ENCODE measurements at regions not wholly inside any gene's neighbourhood (a gene's known extent, or its start where the extent isn't known, plus 50 kb on each side); places are given as distances from the start of the nearest gene placed in this dataset.
"Not testable (repeated sequence)": the region's sequence is repeated elsewhere in the genome, so short reads cannot be mapped to it uniquely, and the experiment has no call there.

DNA sequence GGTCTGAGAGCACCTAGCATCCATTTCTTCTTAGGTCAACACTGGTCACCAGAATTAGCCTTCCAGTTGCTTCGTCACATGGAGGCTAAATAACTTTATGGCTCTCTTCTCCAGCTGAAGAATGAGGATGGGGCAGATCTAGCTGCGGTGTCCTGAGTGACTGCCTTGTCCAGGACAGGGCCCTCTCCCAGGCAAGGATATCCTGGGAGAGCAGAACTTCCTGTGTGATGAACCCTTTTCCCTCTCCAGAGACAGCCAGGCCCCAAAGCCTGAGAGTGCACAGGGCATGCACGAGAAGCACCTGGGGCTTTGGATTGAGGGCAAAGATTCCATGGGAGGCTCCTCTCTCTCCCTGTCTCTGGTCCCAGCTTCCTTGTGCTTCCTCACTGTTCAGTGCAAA is 108.2 kb upstream of the MAMLD1 start:
- DNase-seq = no peak

DNA sequence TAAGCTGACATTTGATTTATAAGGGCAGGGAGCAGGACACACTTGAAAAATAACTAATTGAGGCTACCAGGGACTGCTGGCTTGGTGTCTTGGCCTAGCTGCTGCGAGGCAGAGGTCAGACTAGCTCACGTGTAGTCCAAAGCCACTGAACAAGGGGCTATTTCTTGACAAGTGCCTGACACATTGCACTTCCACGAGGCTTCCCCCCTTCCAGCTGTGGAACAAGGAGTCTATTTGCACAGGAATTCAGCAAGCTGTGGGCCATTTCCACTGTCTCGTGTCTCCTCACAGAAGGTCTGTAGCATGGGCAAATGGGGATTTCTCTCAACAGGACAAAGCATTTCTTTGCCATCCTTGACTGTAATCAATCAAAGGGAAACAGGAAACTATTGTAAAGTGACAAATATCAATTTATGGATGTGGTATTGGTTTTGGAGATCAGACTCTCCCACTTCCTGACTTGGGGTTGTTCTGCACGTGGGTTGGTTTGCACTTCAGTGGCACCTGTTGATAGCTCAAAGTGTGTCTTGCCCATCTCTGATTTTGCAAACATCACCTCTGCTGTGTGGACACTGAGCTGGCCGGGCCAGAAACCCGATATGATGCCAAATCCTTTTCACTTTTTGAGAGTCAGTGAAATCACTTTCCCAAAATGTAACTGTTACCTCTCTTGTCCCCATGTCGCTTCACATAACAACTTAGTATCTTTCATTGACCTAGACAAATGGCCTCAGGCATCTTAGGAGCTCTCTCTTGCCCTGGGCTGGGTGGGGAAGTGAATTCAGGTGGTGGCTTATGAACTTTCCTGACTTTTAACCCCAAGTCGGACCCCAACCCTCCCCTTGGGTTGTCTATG is 107.4 kb upstream of the MAMLD1 start:
- no peak for DNase-seq

DNA sequence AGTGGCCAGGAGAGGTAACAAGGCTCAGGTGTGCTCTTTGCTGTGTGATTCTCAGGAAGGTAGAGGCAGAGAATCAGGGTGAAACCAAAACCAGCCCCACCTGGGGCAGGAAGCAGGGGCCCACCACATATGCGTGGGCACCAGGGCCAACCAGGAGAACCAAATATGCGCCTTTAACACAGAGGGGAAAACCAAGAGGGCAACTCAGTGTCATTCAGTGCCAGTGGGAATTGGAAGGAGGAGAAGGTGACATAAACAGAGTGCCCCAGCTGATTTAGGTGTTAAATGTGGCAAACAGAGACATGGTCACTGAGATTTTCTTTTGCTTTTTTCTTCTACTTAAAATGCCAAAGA is 106.8 kb upstream of the MAMLD1 start:
- DNase-seq = no peak

DNA sequence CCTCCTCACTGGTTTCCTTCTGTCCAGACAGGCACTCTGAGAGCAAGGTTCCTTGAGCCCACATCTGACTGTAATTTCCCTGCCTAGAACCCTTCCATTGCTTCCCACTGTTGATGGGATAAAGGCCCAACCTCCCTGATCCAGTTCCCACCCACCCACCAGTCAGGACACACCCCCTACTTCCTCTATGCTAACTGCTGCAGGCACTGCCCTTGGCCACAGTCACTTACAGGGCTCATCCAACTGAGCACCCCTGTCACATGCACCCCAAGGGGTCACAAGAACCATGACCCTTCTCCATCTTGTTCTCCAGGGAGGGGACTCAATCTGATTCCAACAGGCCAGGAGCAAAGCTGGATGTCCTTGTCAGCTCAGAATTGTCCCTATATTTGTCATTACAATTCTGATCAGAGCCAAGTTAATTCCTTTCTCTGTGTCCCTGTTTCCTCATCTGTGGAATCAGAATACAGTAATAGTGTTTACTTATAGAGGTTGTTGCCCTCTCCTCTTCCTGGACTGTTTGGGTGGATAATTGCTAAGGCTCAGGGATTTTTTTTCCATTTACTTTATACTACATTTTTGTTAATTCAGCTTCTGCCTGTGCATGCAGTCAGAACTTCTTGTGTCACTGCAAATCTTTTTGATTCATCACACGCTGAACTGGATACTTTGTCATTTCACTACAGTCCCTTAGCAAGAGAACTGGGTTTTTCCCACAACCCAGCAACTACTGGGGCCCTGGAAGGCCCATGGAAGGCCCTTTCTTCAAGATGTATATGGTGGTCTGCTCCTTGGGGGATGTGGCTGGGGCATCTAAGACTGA is 105.6 kb upstream of the MAMLD1 start:
- DNase-seq = no peak

DNA sequence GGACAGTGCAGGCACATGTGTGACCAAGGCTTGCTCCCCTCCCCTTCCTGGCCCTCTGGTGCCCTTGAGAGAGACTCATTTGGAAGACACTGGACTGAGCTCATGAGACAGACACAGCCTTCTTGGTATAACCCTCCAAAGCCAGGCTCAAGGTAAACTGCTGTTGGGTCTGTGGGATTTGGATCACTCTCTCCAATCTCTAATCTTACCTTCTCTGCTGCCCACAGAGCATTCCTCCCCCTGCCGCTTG is 105.0 kb upstream of the MAMLD1 start:
- DNase-seq = no peak

DNA sequence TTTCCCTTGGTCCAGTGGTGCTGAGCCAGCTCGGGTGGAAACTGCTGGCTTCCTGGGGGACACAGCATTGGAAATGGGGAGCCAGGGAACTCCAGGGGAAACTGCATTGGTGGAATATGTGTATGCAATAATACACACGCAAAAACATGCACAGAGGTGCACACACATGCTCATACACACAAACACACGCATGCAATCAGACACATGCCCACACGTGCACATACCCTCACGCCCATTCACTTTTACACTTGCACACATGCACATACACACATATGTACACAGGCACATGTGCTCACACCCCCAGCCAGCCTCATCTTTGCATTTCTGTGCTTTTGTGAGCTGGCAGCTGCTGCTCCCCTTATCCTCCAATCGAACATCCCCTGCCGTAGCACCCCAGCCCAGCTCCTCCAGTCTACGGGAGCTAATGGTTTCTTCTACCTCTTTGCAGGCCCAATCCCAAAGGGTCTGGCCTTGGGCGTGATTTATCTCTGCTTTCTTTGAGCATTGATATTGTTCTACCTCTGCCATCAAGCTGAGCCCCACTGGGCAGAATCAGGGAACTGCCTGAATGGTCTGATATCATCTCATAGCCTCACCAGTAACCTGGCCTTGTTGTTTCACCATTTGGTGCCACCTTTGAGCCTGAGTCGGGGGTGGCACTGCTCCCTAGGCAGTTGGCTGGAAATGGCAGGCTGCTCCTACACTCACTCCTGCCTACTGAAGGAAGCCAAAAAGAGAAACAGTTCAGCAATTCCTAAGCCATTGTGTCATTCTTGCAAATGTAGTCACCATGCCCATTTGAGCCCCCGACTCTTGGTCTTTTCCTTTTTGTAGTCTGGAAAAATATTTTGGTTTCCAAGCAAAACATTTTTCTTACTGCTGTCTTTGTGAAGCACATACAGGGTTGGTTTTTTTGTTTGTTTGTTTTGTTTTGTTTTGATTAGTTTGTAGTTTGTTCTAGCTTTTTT is 104.4 kb upstream of the MAMLD1 start:
- no peak for DNase-seq

DNA sequence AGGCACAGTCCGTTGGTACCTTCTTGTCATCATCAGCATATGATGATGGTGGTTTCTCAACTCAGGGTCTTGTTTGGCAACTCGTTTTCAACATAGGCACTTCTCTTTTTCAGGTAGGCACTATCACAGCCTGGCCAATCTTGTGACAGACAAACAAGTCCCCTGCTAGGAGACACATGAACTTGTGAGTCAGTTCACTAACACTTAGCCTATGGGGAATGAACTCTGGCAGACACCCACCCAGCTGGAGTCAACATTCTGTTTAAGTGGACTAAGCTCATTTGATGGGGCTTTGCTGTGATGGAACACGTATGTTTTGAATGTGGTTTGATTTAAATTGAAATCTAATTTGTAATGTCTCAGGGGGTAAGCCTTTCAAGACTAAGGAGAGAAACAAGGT is 100.7 kb upstream of the MAMLD1 start:
- DNase-seq = no peak

DNA sequence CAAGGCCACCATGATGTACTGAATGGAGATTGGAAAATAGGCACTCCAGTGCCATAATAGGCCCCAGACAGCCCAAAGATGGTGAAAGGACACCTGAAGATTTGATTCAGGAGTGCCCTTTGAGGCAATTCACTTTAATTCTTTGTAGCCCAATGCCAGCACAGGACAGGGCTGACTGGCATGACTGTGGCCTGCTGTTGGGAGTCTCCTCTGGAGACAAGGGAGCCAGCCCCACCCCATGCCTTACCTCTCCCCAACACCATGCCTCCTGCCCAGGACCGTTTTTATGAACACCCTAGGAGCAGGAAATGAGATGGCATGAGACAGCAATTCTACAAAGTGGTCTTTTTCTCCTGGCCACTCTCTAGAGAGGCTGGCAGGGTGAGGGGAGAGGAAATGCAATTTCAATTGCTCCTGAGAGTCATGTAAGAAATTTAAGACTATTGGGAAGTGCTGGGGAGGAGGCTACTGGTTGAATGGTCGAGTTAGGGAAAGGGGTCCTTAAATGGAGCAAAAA is 94.2 kb upstream of the MAMLD1 start:
- DNase-seq = no peak

DNA sequence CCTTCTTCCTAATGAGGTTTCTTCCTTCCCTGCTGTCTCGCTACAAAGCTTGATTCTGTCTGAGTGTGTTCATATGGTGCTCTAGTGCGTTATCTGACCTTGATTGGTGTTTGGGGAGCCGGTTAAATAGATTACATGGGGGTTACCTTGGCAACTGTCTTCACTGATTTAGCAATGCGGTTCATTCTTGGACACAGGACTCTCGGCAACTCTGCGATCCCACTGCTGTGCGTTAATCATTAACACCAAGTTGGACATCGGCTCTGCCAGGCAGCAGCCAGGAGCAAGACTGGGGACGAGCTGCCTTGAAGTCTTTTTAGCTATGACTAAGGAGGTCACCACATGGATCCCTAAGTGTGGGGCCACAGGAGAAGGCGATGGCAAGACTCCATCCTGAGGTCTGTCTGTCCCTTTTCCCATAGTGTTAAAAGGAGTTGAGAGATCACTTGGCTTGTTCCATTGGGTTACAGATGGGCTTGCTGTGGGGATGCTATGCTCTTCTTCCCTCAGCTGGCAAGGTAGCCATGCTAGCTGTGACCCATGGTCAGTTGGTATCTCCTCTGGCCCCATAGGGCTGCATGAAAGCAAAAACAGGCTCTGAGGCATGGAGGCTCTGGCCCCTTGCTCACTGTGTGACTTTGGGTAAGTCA is 93.4 kb upstream of the MAMLD1 start:
- DNase-seq = no peak

DNA sequence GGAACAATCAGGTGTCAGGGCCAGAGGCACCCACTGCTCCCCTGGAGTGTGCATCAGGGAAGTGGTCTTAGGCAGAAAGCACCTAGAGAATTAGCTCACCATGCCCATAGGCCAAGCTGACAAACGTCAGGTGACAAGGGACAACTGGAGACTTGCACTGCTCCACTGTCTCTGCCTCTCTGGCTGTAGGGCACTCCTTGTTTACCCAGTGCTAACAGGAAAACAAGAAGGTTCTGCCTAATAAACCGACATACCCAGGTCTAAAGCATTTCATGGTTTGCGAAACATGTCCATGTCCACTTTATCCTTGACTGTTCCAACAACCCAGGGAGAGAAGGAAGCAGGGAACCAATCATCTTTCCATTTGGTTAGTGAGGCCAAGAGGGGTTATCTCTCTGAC is 92.5 kb upstream of the MAMLD1 start:
- DNase-seq = no peak

DNA sequence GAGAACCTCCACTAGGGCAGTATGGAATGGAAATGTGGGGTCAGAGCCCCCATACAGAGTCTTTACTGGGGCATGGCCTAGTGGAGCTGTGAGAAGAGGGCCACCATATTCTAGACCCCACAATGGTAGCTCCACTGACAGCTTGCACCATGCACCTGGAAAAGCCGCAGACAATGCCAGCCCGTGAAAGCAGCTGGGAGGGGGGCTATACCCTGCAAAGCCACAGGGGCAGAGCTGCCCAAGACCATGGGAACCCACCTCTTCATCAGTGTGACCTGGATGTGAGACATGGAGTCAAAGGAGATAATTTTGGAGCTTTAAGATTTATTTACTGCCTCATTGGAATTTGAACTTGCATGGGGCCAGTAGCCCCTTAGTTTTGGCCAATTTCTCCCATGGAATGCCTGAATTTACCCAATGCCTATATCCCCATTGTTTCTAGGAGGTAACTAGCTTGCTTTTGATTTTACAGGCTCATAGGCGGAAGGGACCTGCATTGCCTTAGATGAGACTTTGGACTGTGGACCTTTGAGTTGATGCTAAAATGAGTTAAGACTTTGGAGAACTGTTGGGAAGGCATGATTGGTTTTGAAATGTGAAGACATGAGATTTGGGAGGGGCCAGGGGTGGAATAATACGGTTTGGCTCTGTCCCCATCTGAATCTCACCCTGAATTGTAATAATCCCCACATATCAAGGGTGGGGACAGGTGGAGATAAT is 89.4 kb upstream of the MAMLD1 start:
- DNase-seq = not testable (repeated sequence)

DNA sequence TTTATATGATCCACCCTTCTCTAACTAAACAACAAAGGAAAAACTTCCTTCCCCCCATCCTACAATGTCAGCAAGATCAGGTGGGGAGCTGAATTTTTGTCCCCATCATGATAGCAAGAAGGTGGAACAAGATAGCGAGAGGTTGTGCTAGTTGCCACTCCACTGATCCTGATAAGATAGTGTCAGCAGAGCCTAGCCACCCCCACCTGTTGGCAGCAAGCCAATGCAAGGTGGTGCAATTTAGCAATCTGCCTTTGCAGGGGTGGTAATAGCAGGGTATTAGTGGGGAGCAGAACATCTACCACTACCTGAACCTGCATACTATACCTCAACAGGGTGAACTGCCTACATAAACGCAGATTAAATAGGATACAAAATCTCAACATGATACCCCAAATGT is 80.2 kb upstream of the MAMLD1 start:
- DNase-seq = no peak

DNA sequence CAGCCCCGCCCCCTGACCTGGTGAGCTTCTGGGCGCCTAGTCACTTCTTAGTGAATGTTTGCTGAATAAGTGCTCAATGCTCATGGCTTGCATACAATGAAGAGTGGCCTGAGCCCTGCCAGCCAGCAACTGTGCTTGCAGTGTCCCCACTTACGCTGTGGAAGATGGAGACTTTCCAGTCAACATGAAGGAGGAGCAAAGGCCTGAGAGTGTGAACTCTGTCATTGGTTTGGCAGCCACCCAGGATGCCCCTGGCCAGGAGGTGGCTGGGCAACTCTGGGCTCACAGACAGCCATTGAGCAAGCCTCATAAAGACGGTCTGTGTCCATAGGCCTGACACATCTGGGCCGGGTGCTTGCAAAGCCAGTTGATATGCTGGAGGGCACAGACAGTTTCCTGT is 72.1 kb upstream of the MAMLD1 start:
- DNase-seq = no peak

DNA sequence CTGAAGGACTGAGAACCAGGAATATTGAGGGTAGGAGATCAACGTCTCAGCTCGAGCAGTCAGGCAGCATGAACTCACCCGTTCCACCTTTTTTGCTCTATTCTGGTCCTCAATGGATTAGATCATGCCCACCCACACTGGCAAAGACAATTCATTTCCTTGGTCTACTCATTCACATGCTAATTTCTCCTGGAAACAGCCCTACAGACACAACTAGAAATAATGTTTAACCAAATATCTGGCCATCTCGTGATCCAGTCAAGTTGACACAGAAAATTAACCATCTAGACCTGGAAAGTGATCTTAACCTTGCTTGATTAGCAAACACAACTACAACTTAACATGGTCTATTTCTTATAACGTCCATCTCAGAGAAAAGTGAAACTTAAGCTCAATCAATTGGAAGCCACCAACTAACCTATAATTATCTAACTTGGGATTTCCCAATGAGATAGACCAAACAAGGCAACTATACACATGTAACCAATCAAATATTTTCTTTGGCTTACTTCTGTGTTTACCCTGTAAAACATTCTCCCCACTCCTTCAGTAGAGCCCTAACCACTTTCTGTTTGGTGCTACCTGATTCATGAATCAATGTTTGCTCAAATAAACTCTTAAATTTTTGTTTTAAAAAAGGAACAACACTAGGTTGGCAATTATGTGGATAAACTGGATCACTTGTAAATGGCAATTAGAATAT is 69.7 kb upstream of the MAMLD1 start:
- no peak for DNase-seq

DNA sequence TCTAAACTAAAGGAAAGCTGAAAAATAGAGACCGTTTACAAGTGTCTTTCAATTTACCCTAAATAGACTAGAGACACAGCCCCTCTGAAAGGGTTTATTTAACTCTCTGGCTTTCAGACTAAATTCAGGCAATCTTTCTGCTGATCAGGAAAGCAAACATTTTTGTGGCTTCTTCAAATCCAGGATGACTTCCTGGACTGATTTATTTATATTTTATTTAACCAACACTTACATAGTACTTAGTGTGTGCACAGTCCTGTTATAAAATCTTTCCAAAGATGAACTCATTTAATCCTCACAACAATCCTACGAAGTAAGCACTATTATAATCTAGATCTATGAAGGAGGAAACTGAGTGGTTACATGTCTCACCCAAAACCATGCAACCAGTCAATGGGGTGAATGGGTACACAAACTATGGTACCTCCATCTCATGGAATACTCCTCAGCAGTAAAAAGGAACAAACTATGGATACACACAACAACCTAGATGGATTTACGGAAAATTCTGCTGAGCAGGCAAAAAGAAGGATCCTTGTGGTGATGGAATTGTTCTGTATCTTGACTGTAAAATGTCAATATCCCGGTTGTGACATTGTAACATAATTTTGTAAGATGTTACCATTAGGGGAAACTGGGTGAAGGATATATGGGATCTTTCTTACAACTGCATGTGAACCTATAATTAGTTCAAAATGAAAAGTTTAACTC is 64.1 kb upstream of the MAMLD1 start:
- DNase-seq = no peak

DNA sequence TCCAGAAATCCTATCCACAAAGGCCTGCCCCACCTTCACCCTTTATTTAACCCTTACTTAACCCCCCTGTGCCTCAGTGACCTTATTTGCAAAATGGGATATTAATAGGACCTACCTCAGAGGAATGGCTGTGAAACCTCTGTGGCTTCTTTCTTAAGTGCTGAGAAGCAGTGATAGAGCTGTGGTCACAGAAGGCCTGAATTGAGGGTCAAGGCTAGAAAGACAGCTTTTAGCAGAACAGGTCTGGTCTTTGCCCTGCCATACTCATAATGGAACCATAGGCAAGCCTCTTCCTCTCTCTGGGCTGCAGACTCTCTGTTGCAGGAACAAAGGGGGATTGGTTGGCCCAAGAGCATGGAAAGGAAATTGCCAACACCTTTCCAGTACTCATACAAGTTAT is 63.5 kb upstream of the MAMLD1 start:
- no peak for DNase-seq

DNA sequence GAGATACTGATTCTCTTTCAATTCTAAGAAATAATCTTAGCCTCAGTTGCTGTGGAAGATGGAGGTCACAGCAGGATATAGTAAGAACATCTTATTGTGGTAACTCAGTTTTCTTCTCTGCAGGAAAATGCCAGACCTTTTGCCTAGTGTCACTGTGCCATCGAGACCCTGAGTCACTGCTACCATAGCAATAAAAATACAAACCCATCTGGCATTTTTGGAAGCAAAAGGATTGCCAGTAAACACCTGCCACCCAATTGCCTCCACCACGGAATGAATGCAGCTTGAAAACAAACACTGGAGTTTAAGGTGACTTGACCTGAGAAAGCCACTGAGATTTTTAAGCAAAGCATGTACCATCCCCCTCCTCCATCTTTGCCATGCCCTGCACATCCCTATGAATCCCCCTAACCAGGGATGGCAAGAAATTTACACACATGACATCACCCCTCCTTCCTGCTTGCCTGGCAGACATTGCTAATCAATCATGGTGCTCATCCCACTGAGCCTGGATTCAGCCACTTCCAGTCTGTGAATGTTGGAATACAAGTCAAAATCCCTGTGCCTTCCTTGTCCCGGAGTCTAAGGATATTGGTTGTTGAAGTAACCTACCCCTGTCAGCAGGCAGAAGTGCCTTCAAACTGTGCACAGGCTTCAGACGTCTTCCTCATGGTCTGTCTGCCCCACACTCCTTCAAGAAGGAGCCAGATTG is 59.6 kb upstream of the MAMLD1 start:
- no peak for DNase-seq

DNA sequence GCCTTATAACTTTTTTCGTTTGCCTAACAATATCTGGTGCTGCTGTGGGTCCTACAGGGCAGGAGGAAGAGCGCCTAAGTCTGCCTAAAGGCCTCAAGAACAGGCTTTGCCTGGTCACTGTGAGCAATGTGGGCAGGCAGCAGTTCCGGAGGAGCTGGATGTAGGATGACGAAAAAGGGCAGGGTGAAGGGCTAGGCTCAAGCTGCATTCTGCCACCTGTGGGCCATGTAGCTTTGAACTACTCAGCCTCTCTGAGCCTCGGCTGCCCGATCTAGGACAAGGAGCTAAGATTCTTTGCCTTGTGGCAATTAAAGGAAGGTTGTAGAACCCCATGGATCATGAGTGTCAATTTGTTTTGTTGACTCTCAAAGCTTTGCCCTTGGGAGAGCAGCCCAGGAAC is 57.1 kb upstream of the MAMLD1 start:
- DNase-seq = no peak

DNA sequence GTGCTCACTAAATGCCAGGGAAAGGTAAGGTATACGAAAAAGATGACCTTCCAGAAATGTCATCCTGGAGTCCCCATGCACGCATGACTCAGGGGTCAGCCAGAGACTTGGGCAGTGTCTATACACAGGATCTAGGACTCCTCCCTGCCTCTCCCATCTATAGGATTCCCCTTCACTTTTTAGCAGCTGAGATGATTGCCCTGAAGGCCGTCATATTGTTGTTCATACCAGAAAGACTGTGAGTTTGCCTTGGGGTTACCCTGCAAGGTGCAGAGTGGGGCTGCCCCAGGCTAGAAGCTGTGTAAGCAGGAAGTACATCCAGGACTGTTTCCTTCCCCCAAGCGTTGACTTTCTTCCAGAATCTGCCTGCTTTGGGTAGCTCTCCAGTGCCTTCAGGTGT is 55.1 kb upstream of the MAMLD1 start:
- DNase-seq = no peak

DNA sequence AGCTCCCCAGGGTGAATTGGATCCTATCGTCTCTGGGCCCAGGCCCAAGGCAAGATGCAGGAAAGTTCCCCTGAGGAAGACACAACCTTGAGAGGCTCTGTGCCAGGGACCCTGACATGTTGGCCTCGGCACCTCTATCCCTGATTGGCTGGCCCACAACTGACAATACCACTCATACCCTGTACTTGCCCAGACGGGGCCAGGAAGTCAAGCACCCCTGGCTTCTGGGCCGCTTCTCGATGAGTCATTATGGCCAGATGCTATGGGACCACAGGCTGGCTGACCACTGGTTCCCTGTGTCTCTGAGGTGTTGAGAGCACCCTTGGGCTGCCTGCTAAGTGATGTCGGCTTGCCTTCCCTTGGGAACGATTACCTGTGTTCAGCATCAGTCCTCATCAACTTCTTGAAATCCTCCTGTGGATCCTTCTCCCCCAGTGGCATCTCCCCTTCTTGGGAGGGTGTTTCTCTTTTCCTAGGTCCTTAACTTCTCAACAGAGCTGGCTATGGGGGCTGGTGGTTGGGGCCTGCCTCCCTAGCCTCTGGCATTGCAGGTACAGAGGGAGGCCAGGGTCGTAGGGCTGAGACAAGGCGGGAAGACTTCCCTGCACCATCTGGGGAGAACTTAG is 54.5 kb upstream of the MAMLD1 start:
- no peak for DNase-seq
